ENCODE measurements at regions not wholly inside any gene's neighbourhood (a gene's known extent, or its start where the extent isn't known, plus 50 kb on each side); places are given as distances from the start of the nearest gene placed in this dataset.

- DNase-seq (ENCODE audit: low read depth), result no peak
- no peak overlapping the region for H3K4me3 ChIP-seq (ENCODE audit: control insufficient read depth, low read depth, low read length)
- no peak for TF ChIP-seq CTCF (IDR thresholded peaks at IDR 0.05; ENCODE audit: control insufficient read depth, insufficient read depth, low read depth, low read length, missing control alignments)
These were observed 498.6 kb downstream of the KCTD12 start for GRCh38 chr13:76387566-76387965.

GRCh38 chr13:76386321-76386720 lies 499.9 kb downstream of the KCTD12 start:
- no peak for DNase-seq (ENCODE audit: low read depth)
- no peak for TF ChIP-seq CTCF (IDR thresholded peaks at IDR 0.05; ENCODE audit: control insufficient read depth, insufficient read depth, low read depth, low read length, missing control alignments)
- no peak overlapping the region for H3K4me3 ChIP-seq (ENCODE audit: control insufficient read depth, low read depth, low read length)

GRCh38 chr13:76385586-76385985 lies 500.6 kb downstream of the KCTD12 start:
- H3K4me3 ChIP-seq (ENCODE audit: control insufficient read depth, low read depth, low read length), result no peak overlapping the region
- TF ChIP-seq CTCF (IDR thresholded peaks at IDR 0.05; ENCODE audit: control insufficient read depth, insufficient read depth, low read depth, low read length, missing control alignments), result no peak
- peak; percentile 2 for DNase-seq (ENCODE audit: low read depth)

- DNase-seq (ENCODE audit: low read depth), result peak; percentile 57
These were observed 502.3 kb downstream of the KCTD12 start for GRCh38 chr13:76383676-76384461.

GRCh38 chr13:76380446-76381065 lies 505.6 kb downstream of the KCTD12 start:
- no peak for DNase-seq (ENCODE audit: low read depth)
- no peak for TF ChIP-seq CTCF (IDR thresholded peaks at IDR 0.05; ENCODE audit: control insufficient read depth, insufficient read depth, low read depth, low read length, missing control alignments)
- no peak overlapping the region for H3K4me3 ChIP-seq (ENCODE audit: control insufficient read depth, low read depth, low read length)

More at GRCh38 chr13:76383676-76384461, 502.3 kb downstream of the KCTD12 start:
- no peak for TF ChIP-seq CTCF (IDR thresholded peaks at IDR 0.05; ENCODE audit: control insufficient read depth, insufficient read depth, low read depth, low read length, missing control alignments)
- H3K4me3 ChIP-seq (ENCODE audit: control insufficient read depth, low read depth, low read length), result no peak overlapping the region

- DNase-seq (ENCODE audit: low read depth), result no peak
- no peak overlapping the region for H3K4me3 ChIP-seq (ENCODE audit: control insufficient read depth, low read depth, low read length)
- TF ChIP-seq CTCF (IDR thresholded peaks at IDR 0.05; ENCODE audit: control insufficient read depth, insufficient read depth, low read depth, low read length, missing control alignments), result no peak
These were observed 506.7 kb downstream of the KCTD12 start for GRCh38 chr13:76379341-76380105.

Data from AG09309 (cell line).